ENCODE measurements at regions not wholly inside any gene's neighbourhood (a gene's known extent, or its start where the extent isn't known, plus 50 kb on each side); places are given as distances from the start of the nearest gene placed in this dataset.

DNA sequence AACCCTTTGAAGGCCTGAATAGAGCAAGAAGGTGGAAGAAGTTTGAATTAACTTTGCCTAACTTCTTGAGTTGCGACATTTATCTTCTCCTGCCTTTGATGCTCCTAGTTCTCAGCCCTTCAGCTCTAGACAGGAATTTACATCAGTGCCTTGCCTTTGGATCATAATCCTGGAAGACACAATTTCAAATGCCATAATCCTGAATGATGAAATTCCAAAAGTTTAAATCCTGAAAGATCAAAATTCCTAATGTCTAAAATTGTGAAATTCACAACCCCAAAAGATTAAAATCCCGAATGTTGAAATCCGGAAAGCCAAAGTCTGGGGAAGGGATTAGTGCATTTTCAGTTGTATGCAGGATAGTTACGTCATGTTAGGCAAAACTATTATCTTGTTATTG lies 166.6 kb upstream of the PDZRN3 start:
- Histone ChIP-seq H3K27me3 (ENCODE audit: control insufficient read depth, low read length) (no peaks in the 10 kb centered on the region), H3K27ac (ENCODE audit: low read depth, low read length) (no peak overlapping the region), H3K36me3 (ENCODE audit: control insufficient read depth, low read length) (no peaks in the 10 kb centered on the region), H3K4me2 (ENCODE audit: low read length) (no peak overlapping the region), H3K4me1 (ENCODE audit: control insufficient read depth, low read length) (no peaks in the 10 kb centered on the region), H3K9me2 (replicated peaks; ENCODE audit: control insufficient read depth, low read length) (no peaks in the 10 kb centered on the region), H3F3A (ENCODE audit: control insufficient read depth, insufficient read depth) (no peaks in the 10 kb centered on the region), H3K9me3 (ENCODE audit: control insufficient read depth, insufficient read depth, low read length) (no peaks in the 10 kb centered on the region), H3K79me2 (ENCODE audit: control insufficient read depth, low read length) (no peaks in the 10 kb centered on the region), H3K4me3 (ENCODE audit: low read length) (no peak overlapping the region), H4K20me1 (ENCODE audit: control insufficient read depth, insufficient read depth, low read depth, low read length) (no peaks in the 10 kb centered on the region)
- TF ChIP-seq EZH2phosphoT487 (IDR thresholded peaks at IDR 0.05; ENCODE audit: borderline replicate concordance, low read length): no peak
- TF ChIP-seq CTCF (IDR thresholded peaks at IDR 0.05; ENCODE audit: low read depth, low read length, poor library complexity, severe bottlenecking): no peak

GRCh38 chr3:73789825-73790444 lies 165.2 kb upstream of the PDZRN3 start:
- Histone ChIP-seq H3F3A (ENCODE audit: control insufficient read depth, insufficient read depth) (no peaks in the 10 kb centered on the region), H3K4me2 (ENCODE audit: low read length) (no peak overlapping the region), H3K9me2 (replicated peaks; ENCODE audit: control insufficient read depth, low read length) (no peaks in the 10 kb centered on the region), H3K79me2 (ENCODE audit: control insufficient read depth, low read length) (no peaks in the 10 kb centered on the region), H3K27ac (ENCODE audit: low read depth, low read length) (no peak overlapping the region), H4K20me1 (ENCODE audit: control insufficient read depth, insufficient read depth, low read depth, low read length) (no peaks in the 10 kb centered on the region), H3K4me1 (ENCODE audit: control insufficient read depth, low read length) (no peaks in the 10 kb centered on the region), H3K4me3 (ENCODE audit: low read length) (no peak overlapping the region), H3K36me3 (ENCODE audit: control insufficient read depth, low read length) (no peaks in the 10 kb centered on the region), H3K9me3 (ENCODE audit: control insufficient read depth, insufficient read depth, low read length) (no peaks in the 10 kb centered on the region), H3K27me3 (ENCODE audit: control insufficient read depth, low read length) (no peaks in the 10 kb centered on the region)
- TF ChIP-seq EZH2phosphoT487 (IDR thresholded peaks at IDR 0.05; ENCODE audit: borderline replicate concordance, low read length): no peak
- no peak for TF ChIP-seq CTCF (IDR thresholded peaks at IDR 0.05; ENCODE audit: low read depth, low read length, poor library complexity, severe bottlenecking)

- Histone ChIP-seq H3K36me3 (ENCODE audit: control insufficient read depth, low read length) (no peaks in the 10 kb centered on the region), H3K9me2 (replicated peaks; ENCODE audit: control insufficient read depth, low read length) (no peaks in the 10 kb centered on the region), H3K79me2 (ENCODE audit: control insufficient read depth, low read length) (no peaks in the 10 kb centered on the region), H3F3A (ENCODE audit: control insufficient read depth, insufficient read depth) (no peaks in the 10 kb centered on the region), H3K9me3 (ENCODE audit: control insufficient read depth, insufficient read depth, low read length) (no peaks in the 10 kb centered on the region), H3K27me3 (ENCODE audit: control insufficient read depth, low read length) (no peaks in the 10 kb centered on the region), H3K4me1 (ENCODE audit: control insufficient read depth, low read length) (no peaks in the 10 kb centered on the region), H4K20me1 (ENCODE audit: control insufficient read depth, insufficient read depth, low read depth, low read length) (no peaks in the 10 kb centered on the region), H3K27ac (ENCODE audit: low read depth, low read length) (no peak overlapping the region), H3K4me2 (ENCODE audit: low read length) (no peak overlapping the region), H3K4me3 (ENCODE audit: low read length) (no peak overlapping the region)
- no peak for TF ChIP-seq EZH2phosphoT487 (IDR thresholded peaks at IDR 0.05; ENCODE audit: borderline replicate concordance, low read length)
- TF ChIP-seq CTCF (IDR thresholded peaks at IDR 0.05; ENCODE audit: low read depth, low read length, poor library complexity, severe bottlenecking): no peak
These were observed 162.9 kb upstream of the PDZRN3 start for GRCh38 chr3:73787620-73788019.
